ENCODE measurements at regions not wholly inside any gene's neighbourhood (a gene's known extent, or its start where the extent isn't known, plus 50 kb on each side); places are given as distances from the start of the nearest gene placed in this dataset.

DNA sequence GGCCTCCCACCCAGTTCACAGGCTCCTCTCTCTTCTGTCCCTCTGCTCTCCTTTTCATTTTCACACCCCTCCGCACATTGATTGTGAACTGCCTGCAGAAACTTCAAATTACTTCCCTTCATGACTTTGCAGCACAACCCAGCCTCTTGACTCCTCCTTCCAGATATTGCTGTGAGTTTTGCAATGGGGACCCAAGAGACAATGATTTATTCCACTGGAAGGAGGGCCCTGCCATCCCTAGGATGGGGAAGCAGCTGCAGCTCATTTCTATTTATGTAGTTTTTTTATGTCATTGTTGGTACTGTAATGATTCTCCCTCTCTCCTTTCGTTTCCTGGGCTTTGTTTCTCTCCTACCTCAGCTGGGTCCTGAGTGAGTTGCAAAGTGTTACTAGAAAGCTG is 364.9 kb downstream of the ICE1 start:
- H3K36me3 ChIP-seq (ENCODE audit: insufficient read depth, low read length), result no peaks in the 10 kb centered on the region
- H3K4me1 ChIP-seq (ENCODE audit: insufficient read depth, low read length), result peaks cover 7% of the 10 kb centered on the region
- no peak overlapping the region for H3K27ac ChIP-seq (ENCODE audit: low read depth, low read length)
- 90% methylated on average over 1 of the region's 2 CpGs for WGBS
- no peaks in the 10 kb centered on the region for H3K9me3 ChIP-seq (ENCODE audit: insufficient read depth, low read depth, low read length)
- no peaks in the 10 kb centered on the region for H3K27me3 ChIP-seq (ENCODE audit: insufficient read depth, low read length)
- H3K9ac ChIP-seq (ENCODE audit: low read depth, low read length), result no peak overlapping the region
- no peak overlapping the region for H3K4me3 ChIP-seq (ENCODE audit: low read length)

DNA sequence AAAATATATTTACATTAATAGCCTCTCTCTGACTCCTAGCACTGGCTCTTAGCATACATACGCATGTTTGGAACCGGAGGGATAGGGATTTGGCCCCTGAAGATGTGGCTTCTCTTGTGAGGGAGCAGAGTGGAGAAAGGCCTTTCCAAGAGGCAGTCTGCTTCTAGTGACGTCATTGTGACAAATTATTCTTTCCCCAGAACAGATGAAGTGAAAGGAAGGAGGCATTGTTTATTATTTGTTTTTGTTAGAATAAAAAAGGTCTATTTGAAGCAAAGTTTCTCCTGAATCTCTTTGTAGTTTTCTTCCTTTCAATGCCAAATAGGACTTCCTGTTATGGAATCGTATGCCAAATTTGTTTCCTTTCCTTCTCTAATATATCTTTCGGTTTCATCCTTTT is 361.6 kb downstream of the ICE1 start:
- Histone ChIP-seq H3K9ac (ENCODE audit: low read depth, low read length) (no peak overlapping the region), H3K36me3 (ENCODE audit: insufficient read depth, low read length) (no peaks in the 10 kb centered on the region), H3K27ac (ENCODE audit: low read depth, low read length) (no peak overlapping the region), H3K27me3 (ENCODE audit: insufficient read depth, low read length) (no peaks in the 10 kb centered on the region), H3K9me3 (ENCODE audit: insufficient read depth, low read depth, low read length) (no peaks in the 10 kb centered on the region), H3K4me1 (ENCODE audit: insufficient read depth, low read length) (peaks cover 7% of the 10 kb centered on the region), H3K4me3 (ENCODE audit: low read length) (no peak overlapping the region)
- 80% methylated on average over 5 of the region's 5 CpGs for WGBS

DNA sequence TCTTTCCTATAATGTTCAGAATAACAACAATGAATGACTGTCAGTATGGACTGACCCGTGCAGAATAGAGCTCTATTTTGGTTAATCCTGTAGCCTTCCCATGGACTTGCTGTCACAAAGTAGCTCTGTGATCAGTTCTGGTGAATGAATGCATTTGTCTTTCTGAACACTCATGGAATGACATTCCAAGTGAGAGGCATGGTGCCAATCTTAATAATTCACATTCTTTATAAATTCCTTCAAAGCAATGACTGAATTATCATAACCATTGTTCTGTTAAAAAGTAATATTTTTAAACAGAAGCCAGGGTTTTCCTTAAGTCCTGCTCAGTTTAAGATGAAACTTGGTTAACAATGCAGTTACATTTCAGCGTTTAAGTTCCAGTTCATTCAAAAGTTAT is 360.5 kb downstream of the ICE1 start:
- Histone ChIP-seq H3K27me3 (ENCODE audit: insufficient read depth, low read length) (no peaks in the 10 kb centered on the region), H3K4me3 (ENCODE audit: low read length) (no peak overlapping the region), H3K9ac (ENCODE audit: low read depth, low read length) (no peak overlapping the region), H3K27ac (ENCODE audit: low read depth, low read length) (no peak overlapping the region), H3K36me3 (ENCODE audit: insufficient read depth, low read length) (no peaks in the 10 kb centered on the region), H3K4me1 (ENCODE audit: insufficient read depth, low read length) (peaks cover 7% of the 10 kb centered on the region), H3K9me3 (ENCODE audit: insufficient read depth, low read depth, low read length) (no peaks in the 10 kb centered on the region)
- WGBS, result 93% methylated on average over 2 of the region's 2 CpGs

DNA sequence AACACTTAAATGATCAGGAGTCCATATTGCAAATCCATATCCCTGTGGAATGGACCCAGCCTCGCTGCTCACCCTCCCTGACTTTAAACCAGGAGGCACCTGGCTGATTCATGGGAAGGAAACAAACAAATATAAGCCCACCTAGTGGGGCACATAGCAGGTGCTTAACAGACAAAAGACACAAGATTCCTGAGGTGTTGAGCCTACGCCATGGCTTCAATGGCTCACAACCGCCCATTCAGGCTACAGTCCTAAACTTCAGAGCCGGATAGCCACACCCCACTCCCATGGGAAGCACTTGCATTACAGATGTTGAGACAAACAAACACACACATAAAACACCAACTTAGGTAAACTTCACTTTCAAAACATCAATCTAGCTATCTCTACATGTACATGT is 359.9 kb downstream of the ICE1 start:
- Histone ChIP-seq H3K36me3 (ENCODE audit: insufficient read depth, low read length) (no peaks in the 10 kb centered on the region), H3K4me1 (ENCODE audit: insufficient read depth, low read length) (peaks cover 7% of the 10 kb centered on the region), H3K9me3 (ENCODE audit: insufficient read depth, low read depth, low read length) (no peaks in the 10 kb centered on the region), H3K9ac (ENCODE audit: low read depth, low read length) (no peak overlapping the region), H3K27me3 (ENCODE audit: insufficient read depth, low read length) (no peaks in the 10 kb centered on the region), H3K27ac (ENCODE audit: low read depth, low read length) (no peak overlapping the region), H3K4me3 (ENCODE audit: low read length) (no peak overlapping the region)
- WGBS, result 68% methylated on average over 4 of the region's 4 CpGs

DNA sequence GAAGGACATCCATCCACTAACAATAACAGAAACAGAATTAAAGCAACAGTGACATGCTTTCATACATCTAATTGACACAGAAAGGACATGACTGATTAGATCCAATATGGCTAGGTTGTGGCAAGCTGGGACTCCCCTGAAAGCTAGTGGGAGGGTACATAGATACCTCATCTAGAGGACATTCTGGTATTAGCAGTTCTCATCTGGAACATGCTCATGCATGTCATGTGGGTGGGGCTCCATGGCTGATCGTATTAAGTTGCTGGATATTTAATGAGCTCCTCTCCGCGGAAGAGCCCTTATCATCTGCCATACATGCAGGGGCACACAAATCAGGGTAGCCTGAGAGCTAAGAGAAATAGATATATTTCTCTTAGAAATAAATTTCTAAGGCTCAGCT is 358.9 kb downstream of the ICE1 start:
- Histone ChIP-seq H3K9me3 (ENCODE audit: insufficient read depth, low read depth, low read length) (no peaks in the 10 kb centered on the region), H3K36me3 (ENCODE audit: insufficient read depth, low read length) (no peaks in the 10 kb centered on the region), H3K4me1 (ENCODE audit: insufficient read depth, low read length) (peaks cover 7% of the 10 kb centered on the region), H3K27me3 (ENCODE audit: insufficient read depth, low read length) (no peaks in the 10 kb centered on the region), H3K27ac (ENCODE audit: low read depth, low read length) (no peak overlapping the region), H3K9ac (ENCODE audit: low read depth, low read length) (no peak overlapping the region), H3K4me3 (ENCODE audit: low read length) (no peak overlapping the region)
- WGBS, result 93% methylated on average over 3 of the region's 3 CpGs

DNA sequence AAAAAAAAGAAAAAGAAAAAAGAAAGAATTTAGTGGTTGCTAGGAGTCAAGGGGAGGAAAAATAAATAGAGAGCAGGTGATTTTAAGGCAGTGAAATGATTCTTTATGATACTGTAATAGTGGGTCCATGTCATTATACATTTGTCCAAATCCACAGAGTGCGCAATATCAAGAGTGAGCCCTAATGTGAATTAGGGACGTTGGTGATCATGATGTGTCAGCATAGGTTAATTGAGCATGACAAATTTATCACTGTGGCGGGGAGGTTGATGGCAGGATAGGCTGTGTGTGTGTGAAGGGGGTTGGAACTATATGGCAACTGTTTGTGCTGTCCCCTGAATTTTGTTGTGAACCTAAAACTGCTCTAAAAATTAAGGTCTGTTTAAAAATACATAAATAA is 357.8 kb downstream of the ICE1 start:
- Histone ChIP-seq H3K27me3 (ENCODE audit: insufficient read depth, low read length) (no peaks in the 10 kb centered on the region), H3K27ac (ENCODE audit: low read depth, low read length) (no peak overlapping the region), H3K36me3 (ENCODE audit: insufficient read depth, low read length) (no peaks in the 10 kb centered on the region), H3K4me3 (ENCODE audit: low read length) (no peak overlapping the region), H3K9ac (ENCODE audit: low read depth, low read length) (no peak overlapping the region), H3K9me3 (ENCODE audit: insufficient read depth, low read depth, low read length) (no peaks in the 10 kb centered on the region), H3K4me1 (ENCODE audit: insufficient read depth, low read length) (peaks cover 7% of the 10 kb centered on the region)
- 91% methylated on average over 3 of the region's 3 CpGs for WGBS

DNA sequence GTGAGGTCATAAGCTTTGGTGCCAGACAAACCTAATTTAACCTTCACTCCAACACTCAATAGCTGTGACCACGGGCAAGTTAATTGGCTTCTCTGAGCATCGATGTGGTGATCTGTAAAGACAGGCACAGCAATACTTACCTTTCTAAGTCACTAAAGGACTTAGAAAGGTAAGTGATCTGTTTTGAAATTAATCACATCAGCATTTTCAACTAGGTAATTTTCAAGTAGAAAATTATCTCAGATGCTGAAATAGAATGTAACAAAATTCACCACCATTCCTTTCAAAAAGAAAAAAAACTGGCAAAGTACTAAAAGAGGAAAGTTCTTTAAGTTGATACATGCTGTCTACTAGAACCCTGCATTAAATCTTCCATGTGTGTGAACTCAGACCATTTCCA is 354.5 kb downstream of the ICE1 start:
- no peaks in the 10 kb centered on the region for H3K4me1 ChIP-seq (ENCODE audit: insufficient read depth, low read length)
- no peaks in the 10 kb centered on the region for H3K27me3 ChIP-seq (ENCODE audit: insufficient read depth, low read length)
- WGBS, result 95% methylated on average over 2 of the region's 2 CpGs
- no peak overlapping the region for H3K27ac ChIP-seq (ENCODE audit: low read depth, low read length)
- H3K4me3 ChIP-seq (ENCODE audit: low read length), result no peak overlapping the region
- no peaks in the 10 kb centered on the region for H3K9me3 ChIP-seq (ENCODE audit: insufficient read depth, low read depth, low read length)
- no peak overlapping the region for H3K9ac ChIP-seq (ENCODE audit: low read depth, low read length)
- H3K36me3 ChIP-seq (ENCODE audit: insufficient read depth, low read length), result no peaks in the 10 kb centered on the region

DNA sequence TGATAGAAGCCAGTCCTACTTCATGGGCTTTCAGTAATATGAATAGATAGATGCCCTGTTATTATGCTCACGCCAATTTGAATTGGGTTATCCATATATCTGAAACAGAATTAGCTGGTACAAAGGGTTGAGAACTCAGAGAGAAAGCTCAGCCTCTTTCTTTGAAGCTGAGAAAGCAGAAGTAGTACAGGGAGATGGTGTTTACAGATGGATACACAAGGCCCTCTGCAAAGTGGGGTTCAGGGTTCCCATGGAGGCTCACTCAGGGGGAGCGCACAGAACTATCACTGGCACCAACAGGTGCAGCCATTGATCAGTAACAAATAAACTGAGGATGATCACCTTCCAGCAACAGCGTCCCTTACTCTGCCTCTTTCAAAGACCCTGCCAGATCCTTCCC is 349.7 kb downstream of the ICE1 start:
- H3K27ac ChIP-seq (ENCODE audit: low read depth, low read length), result no peak overlapping the region
- H3K9me3 ChIP-seq (ENCODE audit: insufficient read depth, low read depth, low read length), result no peaks in the 10 kb centered on the region
- H3K4me1 ChIP-seq (ENCODE audit: insufficient read depth, low read length), result no peaks in the 10 kb centered on the region
- H3K36me3 ChIP-seq (ENCODE audit: insufficient read depth, low read length), result no peaks in the 10 kb centered on the region
- H3K4me3 ChIP-seq (ENCODE audit: low read length), result no peak overlapping the region
- WGBS, result 98% methylated on average over 3 of the region's 3 CpGs
- H3K9ac ChIP-seq (ENCODE audit: low read depth, low read length), result no peak overlapping the region
- H3K27me3 ChIP-seq (ENCODE audit: insufficient read depth, low read length), result no peaks in the 10 kb centered on the region

DNA sequence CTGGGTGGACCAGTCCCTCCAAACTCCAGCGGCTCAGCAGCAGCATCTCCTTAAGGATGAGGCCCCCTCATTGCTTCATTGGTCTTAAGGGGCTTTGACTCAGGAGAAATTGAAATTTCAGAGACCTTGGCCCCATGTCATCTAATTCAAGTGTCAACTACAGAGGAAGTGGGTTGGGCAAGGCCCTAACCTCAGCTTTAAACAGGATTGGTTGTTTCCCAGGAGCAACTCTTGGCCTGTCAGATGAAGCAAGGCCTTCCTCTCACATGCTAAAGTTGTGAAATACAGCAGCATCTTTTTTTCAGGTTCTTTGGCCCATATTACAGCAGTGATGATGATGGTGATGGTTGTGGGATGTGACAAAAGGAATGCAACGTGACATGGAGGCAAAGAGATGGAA is 348.3 kb downstream of the ICE1 start:
- Histone ChIP-seq H3K4me3 (ENCODE audit: low read length) (no peak overlapping the region), H3K27ac (ENCODE audit: low read depth, low read length) (no peak overlapping the region), H3K4me1 (ENCODE audit: insufficient read depth, low read length) (no peaks in the 10 kb centered on the region), H3K27me3 (ENCODE audit: insufficient read depth, low read length) (no peaks in the 10 kb centered on the region), H3K36me3 (ENCODE audit: insufficient read depth, low read length) (no peaks in the 10 kb centered on the region), H3K9ac (ENCODE audit: low read depth, low read length) (no peak overlapping the region), H3K9me3 (ENCODE audit: insufficient read depth, low read depth, low read length) (no peaks in the 10 kb centered on the region)
- WGBS, result 93% methylated on average over 2 of the region's 2 CpGs

DNA sequence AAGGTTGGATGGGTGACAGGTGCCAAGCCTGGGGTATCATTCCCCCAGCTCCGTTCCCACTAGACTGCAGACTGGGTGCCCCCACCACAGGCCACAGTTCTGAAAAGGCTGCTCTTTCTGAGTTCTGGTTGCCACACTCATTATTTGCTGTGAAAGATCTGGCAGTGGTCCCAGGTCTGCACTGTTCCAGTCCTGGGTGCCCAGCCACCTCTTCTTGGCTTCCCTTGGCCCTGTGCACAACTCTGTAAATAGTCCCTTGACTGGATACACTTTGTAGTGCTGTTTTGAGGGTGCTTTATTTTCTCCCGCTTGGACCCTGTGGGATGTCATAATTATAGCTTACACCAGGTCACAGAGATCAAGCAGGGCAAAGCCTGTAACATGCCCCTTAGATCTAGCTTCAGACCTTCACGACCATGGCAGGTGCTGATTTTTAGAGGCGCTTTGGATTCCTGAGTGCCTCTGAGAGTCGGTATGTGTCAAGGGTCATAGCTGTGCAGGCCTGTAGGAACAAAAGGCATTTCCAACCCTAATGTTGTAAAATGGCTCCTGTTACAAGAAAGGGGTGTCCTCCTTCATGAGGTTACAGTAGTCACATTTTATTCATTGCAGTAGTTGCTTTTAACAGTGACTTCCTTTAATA is 344.9 kb downstream of the ICE1 start:
- H3K9me3 ChIP-seq (ENCODE audit: insufficient read depth, low read depth, low read length), result no peaks in the 10 kb centered on the region
- no peak overlapping the region for H3K4me3 ChIP-seq (ENCODE audit: low read length)
- H3K27ac ChIP-seq (ENCODE audit: low read depth, low read length), result no peak overlapping the region
- H3K36me3 ChIP-seq (ENCODE audit: insufficient read depth, low read length), result no peaks in the 10 kb centered on the region
- WGBS, result 96% methylated on average over 5 of the region's 5 CpGs
- H3K9ac ChIP-seq (ENCODE audit: low read depth, low read length), result no peak overlapping the region
- no peaks in the 10 kb centered on the region for H3K4me1 ChIP-seq (ENCODE audit: insufficient read depth, low read length)
- no peaks in the 10 kb centered on the region for H3K27me3 ChIP-seq (ENCODE audit: insufficient read depth, low read length)

DNA sequence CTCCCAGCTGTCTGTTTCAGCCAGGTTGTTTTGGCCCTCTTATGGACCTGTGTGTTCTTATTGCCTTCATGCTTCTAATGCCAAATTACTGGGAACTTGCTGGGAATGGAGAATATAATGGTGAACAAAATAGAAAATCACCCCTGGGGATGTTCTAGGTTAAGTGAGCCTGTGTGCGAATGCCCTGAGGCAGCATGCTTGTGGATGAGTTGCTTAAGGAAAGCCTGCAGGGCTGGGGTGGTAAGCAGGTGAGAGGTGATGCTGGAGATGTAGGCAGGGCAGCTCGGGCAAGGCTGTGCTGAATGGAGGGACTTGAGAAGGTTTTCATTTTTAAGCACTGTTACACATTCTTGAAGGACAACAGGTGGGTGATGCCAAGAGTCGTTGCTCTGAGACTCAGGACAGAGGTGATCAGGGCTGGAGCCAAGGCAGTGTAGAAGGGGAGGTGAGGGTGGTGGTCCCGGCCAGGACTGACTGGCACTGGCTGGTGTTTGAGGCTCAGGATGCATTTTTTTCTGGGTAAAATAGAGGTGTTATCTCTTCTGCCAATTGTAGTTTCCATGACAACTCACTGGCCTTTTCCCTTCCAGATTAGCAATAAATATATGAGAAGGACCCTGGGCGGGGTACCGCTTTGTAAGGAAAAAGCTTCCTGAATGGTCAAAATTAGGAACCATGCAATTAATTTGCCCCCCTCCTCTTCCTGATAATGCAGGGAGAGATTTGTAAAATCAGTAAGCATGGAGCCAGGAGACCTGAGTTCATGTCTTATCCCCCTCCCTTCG is 342.8 kb downstream of the ICE1 start:
- Histone ChIP-seq H3K4me1 (ENCODE audit: insufficient read depth, low read length) (no peaks in the 10 kb centered on the region), H3K4me3 (ENCODE audit: low read length) (no peak overlapping the region), H3K27ac (ENCODE audit: low read depth, low read length) (no peak overlapping the region), H3K9me3 (ENCODE audit: insufficient read depth, low read depth, low read length) (no peaks in the 10 kb centered on the region), H3K27me3 (ENCODE audit: insufficient read depth, low read length) (no peaks in the 10 kb centered on the region), H3K36me3 (ENCODE audit: insufficient read depth, low read length) (no peaks in the 10 kb centered on the region), H3K9ac (ENCODE audit: low read depth, low read length) (no peak overlapping the region)
- WGBS, result 93% methylated on average over 6 of the region's 7 CpGs

All from HUES64 (cell line).